AML-193 (cell line): ENCODE measurements at regions not wholly inside any gene's neighbourhood (a gene's known extent, or its start where the extent isn't known, plus 50 kb on each side); places are given as distances from the start of the nearest gene placed in this dataset.

Experiments used
- DNase-seq, 2 experiments: peaks; one replicate each; lab custom pipeline; 2025; lab: John Stamatoyannopoulos, UW

DNA sequence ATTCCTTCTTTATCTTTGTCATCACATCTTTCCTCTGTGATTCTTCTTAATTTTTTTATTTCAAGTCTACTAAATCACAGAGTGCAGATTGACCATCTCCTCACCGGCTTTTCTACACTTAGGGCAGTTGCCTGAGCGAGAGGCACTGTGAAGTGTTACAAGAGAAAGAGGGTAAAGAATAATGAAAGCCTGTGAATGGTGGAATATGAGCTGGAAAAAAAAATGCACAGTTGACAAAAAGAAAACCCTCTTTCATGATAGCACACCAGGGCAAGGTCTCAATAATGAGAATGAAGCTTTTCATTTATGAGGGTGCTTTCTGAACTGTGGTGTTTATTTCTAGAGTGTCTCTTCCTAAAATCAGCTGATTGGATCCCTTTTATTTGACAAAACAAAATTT, 106.2 kb upstream of the PDE3A start:
- DNase-seq: no peak

DNA sequence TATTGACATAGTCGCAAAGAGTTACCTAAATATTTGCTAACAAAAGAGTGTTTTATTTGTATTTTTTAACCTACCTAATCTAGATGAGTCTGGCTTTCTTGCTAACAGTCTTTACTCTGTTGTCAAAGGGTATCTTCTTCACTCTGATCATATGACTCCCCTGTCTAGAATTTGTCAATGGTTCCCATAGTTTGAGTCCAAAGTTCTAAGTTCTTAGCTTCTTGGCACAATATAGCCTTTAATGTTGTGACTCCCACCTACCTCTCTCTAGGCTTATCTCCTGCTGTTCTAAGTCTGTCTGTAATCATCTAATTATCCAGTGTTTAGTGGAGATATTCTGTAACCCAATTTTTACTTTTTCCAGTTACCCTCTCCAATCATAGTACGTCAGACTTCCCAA, 104.3 kb upstream of the PDE3A start:
- no peak for DNase-seq

DNA sequence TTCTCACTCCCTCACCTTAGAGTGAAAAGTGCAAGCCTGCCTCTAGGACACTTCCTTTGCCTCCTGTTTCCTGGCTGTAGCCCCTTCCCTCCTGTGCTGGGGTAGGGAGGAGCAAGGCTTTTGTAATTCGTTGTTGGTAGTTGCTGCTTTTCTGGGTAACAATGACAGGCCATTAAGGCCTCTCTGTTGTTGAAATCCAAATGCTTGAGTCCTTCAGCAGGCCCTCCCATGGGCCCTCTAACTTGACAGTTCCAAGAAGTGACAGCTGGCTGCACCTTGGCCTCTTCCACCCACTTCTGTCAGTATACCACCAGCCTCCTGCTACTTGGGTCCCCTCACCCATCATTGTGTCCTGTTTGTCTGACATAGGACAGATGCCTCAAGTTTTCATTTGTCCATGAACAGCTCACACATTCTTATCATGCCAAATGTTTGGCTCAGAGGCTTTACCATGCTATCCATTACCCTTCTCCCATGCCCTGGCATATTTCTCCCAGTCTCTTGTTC, 103.7 kb upstream of the PDE3A start:
- no peak for DNase-seq

DNA sequence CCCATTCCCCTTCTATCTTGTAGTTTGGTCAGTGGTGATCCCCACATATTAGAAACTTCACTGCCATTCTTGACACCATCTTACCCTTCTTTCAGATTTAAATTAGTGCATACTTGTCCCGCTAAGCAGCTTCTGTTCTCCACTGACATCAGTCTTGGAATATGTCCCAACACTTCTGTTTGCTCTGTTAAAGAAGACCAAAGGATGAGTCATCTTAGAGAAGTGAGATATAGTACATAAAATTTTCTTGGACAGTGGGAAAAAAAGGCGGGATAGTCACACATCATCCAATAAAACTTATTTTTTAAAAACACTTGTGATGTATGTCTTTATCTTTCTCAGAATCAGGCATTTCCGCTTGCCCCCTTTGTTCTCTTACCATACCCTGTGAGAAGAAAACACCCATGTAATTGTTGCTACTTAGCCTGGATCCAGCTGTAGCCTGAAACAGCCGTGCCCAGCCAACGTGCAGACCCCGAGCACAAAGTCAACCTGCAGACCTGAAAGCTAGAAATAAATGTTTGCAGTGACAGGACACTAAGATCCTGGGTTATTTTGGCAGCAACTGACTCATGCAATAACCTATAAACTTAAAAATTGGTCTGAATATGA, 100.1 kb upstream of the PDE3A start:
- no peak for DNase-seq

DNA sequence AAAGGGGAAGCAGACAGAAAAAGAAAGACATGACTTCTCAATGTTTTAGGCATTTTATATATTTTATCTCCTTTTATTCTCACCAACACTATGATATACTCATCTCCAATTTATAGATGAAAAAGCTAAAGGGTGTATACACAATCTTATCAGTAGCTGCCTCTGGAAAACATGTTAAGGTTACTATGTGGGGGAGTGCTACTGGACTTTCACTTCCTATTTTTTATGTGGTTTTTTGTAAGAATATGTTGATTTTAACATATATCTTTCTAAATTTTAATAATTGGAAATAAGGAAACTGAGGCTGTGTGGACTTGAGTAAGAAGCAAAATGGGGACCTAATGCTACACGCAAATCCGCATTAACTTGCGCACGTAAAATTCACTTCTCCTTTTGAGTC, 99.6 kb upstream of the PDE3A start:
- no peak for DNase-seq

DNA sequence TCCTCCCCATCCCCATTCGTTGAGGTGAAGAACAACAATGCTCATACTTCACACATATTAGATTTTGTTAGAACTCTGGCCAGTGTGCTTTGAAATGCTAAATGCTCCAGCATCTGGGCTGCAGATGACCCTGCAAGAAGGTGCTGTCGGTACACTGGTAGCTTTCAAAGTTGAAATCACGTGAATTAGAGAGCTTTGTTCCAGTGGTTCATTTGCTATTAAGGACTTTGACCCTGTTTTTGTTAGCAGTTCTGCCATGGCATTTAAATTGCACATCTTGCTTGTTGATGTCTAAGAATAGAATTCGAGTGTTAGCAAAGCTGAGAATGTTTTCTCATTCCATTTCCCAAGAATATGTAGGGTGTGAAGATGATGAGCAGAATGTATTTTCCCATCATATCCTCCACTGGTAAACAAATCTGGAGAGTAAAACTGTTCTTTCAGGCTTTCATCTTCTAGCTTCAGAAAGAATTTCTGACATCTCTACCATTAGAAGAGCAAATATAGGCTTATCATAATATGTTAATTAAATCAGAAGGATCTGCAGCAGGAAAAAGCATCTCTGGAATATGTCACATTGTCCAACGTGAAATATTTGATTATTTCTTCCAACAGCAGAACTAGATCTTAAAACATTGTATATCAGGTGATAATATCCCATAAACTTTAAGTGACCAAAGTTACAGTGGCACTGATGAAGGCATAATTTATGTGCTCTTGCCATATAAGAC, 98.8 kb upstream of the PDE3A start:
- no peak for DNase-seq

DNA sequence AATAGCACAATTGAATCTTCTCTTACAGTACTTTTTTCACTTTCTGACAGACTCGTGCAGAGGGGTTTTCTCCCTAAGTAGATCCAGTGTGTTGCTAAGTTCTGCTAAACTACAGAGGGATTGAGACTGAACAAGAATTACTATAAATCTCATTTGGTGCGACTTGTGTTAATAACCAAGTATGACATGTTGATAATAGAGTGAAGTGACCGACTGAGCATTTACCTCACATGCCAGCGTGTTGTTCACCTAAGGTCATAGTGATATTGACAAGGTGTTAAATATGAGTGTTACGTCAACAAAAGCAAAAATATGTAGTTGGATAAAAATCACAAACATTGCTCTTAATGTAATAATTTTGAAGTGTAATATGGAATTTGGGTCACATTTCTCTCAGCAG, 97.8 kb upstream of the PDE3A start:
- DNase-seq: no peak

DNA sequence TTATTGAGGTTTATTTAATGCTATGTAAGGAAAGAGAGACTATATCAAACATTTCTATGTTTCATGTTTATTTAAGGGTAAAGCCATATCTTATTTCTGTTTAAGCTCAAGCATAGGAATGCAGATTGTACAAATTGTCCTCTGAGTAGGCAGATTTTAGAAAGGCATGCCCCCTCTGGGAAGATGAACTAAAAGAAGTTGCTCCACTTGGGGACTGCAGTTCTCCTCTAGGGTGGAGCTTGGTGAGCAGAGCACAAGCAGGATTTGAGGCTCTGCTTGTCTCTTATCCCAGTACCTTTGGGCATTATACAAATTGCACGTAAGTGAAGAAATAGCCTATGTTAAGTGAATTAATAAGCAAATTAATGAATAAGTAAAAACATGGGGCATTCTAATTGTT, 96.2 kb upstream of the PDE3A start:
- no peak for DNase-seq

DNA sequence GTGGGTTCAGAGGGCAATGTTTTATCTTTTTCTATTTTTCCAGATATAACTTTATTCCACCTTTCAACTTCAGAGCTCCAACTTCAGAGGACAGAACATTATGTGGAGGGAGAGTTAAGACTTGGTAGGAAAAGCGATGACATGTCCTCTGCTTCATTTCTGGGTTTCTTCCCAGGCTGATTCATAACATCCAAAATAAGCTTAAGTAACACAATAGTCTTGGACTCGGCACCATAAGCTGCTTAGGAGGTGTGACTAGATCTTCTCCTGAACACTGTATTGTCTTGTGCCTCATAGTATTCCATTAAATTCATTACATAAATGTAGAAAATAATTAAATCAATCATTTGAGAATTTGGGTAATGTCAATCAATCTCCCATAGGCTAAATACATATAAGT, 95.5 kb upstream of the PDE3A start:
- DNase-seq: no peak

DNA sequence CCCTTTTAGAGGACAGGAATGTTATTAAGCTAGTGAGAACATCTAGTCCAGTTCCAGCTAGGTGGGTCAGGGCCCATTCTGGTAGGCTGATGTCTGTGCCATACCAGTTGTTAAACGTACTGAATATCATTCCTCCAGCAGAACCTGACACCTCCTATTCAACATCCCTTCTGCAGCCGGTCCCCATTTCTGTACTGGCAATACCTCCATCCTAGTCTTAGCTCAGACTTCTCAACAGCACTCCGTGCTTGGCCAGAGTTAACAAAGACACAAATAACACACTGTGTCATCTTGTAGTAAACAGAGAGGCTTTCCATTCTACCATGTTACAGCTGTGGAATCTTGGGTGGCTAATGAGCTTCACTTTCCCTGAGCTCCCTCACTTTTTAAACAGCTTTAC, 94.3 kb upstream of the PDE3A start:
- no peak for DNase-seq

DNA sequence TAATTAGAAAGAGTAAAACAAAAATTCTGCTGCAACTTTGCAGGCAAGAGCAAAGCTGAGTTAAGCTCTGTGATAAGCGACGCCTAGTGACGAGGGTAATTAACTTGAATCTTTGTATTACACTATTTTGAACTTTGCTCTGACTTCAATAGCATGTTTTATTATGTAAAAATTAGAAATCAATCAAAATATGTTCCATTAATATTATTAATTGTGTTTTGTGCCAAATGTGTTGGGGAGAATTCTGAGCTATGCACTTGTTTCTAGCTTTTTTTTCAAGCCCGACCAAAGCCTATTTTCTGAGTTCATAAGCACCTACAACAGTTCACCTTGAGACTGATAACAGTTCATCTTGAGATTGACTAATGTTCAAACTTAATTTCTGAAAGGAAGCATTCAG, 90.1 kb upstream of the PDE3A start:
- DNase-seq: no peak

DNA sequence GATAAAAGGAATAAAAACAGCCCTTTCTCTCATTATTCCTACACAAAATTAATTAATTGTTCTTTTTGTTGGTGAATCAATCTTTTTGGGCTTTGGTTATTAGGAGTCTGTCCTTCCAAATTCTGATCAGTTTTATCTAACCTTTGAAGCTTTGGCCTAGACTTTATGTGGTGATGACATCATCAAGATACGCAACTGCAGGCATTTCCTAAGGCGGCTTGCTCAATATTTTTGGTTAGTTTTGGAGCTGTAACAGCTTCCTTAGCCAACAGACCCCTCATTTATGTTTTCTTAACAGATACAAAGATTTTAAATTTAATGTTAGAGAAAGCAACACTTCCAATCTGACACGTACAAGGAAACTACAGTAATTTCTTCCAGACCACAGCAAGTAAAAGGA, 87.8 kb upstream of the PDE3A start:
- peak; percentile 58 to 72 for DNase-seq

DNA sequence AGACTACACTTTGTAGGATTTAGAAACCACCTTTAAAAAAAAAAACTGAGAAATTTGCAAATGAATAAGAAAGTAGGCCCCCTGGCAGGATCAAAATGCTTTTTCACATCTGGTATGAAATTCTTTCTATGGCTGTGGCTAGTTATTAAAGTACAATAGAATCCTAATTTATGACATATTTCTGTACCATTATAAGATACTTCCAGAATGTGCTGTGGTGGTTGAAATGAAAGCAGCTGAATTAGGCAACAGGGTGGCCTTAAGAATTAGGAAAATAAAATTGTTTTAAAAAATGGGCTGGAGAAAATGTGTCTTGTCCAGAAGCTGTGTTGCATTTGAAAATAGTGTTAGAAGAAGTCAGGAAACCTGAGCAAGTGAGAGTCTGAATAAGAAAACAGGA, 85.9 kb upstream of the PDE3A start:
- DNase-seq: no peak

DNA sequence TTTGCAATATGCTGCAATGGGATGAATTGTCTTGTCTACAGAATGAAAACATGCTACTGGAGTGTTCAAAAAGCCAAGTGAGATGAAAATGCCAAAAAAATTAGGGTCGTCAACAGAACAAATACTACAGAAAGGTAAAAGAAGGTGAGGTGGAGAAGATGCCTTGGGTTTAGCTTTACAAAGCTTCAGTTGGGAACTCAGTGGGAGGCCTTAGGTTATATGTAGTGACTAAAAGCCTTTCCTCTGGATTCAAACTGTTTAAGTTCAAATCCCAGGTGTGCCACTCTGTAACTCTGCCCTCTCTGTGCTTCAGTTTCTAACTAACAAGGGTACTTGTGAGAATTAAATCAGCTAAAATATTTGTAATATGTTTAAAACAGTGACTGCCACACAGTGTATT, 84.9 kb upstream of the PDE3A start:
- no peak for DNase-seq

DNA sequence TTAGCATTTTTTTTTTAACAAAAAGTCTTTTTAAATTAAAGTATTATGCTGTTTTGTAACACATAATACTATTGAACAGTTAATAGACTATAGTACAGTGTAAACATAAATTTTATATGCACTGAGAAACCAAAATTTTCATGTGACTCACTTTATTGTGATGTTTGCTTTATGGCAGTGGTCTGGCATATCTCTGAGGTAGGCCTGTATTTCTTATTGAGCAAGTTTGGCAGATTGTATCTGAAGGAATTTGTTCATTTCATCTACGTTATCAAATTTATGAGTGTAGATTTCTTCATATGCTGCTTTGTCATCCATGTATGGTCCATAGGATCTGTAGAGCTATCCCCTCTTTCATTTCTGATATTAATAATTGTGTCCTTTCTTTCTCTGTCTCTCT, 78.8 kb upstream of the PDE3A start:
- DNase-seq: no peak

DNA sequence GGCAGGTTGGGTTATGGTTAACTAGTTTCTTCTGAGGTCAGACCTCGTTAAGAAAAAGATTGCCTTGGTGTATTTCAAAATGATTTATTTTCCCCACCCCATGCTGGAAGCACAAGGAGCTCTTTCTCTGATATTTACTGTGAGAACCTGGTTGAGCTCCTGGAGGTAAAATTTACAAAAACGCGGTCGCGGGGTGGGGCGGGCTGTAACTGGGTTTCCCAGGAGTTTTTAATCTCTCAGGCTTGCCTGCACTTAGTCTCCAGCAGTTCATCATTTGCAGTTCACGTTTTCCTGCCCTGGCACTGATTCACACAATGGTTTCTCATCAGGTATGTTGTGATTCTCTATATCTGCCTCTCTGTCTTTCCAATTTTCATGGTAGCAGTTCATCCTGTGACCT, 67.9 kb upstream of the PDE3A start:
- no peak for DNase-seq

DNA sequence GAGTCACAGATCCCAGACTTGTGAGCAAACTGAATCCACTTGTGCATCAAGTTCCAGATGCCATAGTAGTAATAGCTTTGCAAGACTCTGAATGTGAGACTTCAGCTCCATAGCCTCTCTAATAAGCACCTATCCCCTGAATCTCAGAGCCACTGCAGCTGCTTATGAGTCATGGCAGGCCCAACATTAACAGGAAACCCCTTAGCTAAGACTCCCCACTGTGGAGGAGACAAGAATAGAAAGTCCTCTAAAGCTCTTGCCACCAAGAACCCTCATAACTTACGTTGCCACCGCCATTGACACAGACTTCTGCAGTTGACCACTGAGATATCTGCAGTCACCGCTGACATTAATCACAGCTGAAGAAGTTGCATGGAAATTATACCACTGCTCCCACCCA, 62.9 kb upstream of the PDE3A start:
- DNase-seq: no peak

DNA sequence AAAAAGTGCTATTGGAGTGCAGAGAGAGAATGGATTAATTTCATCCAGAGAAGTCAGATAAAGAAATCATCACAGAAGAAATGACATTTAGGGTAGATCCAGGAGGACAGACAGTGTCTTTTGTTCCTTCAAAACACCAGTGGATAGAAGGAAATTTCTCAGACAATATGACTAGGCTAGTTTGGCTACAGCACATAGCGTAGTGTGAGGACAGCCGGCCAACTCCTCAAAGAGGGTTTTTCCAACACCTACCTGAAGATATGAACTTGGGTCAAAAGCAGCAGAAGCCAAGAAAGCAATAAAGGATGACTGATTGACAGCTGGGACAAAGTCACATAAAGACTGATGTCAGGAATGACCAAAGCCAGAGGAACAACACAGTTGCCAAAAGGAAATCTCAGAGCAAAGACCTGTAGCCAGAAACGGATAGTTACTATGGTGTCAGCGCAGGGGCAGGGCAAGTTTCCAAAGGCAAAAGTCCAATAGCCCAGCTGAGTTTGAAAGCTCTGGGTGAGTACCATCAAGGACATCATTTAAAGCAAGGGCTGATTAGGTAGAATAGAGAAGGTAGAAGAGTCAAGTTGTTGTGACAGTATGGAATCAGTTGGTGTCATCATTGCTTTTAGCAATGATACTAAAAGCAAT, 58.7 kb upstream of the PDE3A start:
- DNase-seq: no peak

DNA sequence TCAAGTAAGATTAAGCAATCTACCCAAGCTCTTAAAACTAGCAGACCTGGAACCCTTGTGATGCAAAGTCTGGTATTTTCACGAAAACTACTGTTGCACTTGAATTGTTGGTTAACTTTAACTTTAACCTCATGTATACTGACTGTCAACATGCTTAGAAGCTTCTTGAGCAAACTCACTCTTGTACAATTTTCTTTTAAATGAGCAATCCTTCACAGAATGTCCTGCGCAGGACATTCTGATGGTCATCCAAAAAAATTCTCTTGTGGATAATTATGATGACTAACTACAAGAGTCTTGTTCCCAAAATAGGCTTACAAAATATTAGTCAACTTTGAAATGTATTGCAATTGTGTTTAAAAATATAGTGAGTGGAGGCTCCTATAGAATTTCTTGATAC, 54.0 kb upstream of the PDE3A start:
- no peak for DNase-seq

DNA sequence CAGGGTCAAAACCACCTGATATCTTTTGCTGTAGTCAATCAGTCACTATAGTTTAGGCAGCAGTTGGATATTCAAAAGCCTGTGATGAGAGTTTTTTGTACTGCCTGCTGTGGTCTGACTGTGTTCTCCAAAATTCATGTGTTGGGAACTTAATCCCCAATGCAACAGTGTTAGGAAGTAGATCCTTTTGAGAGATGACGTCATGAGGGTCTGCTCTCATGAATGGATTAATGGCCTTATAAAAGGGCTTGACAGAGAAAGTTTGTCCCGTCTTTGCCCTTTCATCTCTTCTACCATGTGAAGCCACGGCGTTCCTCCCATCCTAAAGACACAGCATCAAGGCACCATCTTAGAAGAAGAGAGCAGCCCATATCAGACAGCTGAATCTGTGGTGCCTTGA, 50.8 kb upstream of the PDE3A start:
- no peak for DNase-seq
